Progenitor cell of endocrine pancreas (in vitro differentiated cells): ENCODE measurements at regions not wholly inside any gene's neighbourhood (a gene's known extent, or its start where the extent isn't known, plus 50 kb on each side); places are given as distances from the start of the nearest gene placed in this dataset.

Experiments used
- DNase-seq: peaks from one replicate; pipeline ENCODE4 v3.0.0; 2021; ENCODE audit warnings: low spot score; ENCODE audit not compliant: unreplicated experiment
- H3K27ac Mint-ChIP-seq: 2 replicates; pipeline ENCODE4 v1.8.0; 2021; ENCODE audit warnings: mild to moderate bottlenecking, moderate library complexity, mixed read lengths
- H3K27me3 Mint-ChIP-seq: 2 replicates; pipeline ENCODE4 v1.8.0; 2021; ENCODE audit warnings: mixed read lengths
- H3K36me3 Mint-ChIP-seq: 2 replicates; pipeline ENCODE4 v1.8.0; 2022; ENCODE audit warnings: mixed read lengths; ENCODE audit not compliant: insufficient read depth
- H3K4me1 Mint-ChIP-seq: 2 replicates; pipeline ENCODE4 v1.8.0; 2021; ENCODE audit warnings: low read depth, mixed read lengths
- H3K4me3 Mint-ChIP-seq: 2 replicates; pipeline ENCODE4 v1.8.0; 2021; ENCODE audit warnings: low read depth, mild to moderate bottlenecking, moderate library complexity, mixed read lengths
- H3K9me3 Mint-ChIP-seq: 2 replicates; pipeline ENCODE4 v1.8.0; 2021; ENCODE audit warnings: low read depth, mixed read lengths
- TF ChIP-seq, protein P1 (sequence below): fragments of 200-600 bp; sonication (generic); IDR thresholded peaks from one replicate; pipeline ENCODE4 v1.5.0; 2021; ENCODE audit warnings: antibody characterized with exemption, mild to moderate bottlenecking; ENCODE audit not compliant: unreplicated experiment

DNA sequence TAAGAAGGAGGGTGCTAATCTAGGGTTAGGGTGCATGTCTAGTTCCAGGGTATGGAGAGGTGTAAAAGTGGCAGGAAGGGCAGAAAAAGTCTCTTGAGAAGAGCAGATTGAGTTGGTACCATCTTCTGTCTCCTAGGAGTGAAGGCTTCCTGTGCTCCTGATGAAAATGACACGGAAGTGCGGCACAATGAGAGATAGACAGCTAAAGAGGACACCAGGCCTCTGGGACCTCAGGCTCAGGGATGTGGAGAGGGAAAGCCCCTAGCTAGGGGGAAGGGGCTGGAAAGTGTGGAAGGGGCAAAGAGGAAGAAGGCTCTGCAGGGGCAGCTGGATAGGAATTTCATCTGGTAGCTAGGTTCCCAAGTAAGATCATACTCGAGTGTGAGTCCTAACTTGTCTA lies 498.3 kb upstream of the EEF2KMT start:
- H3K4me1 Mint-ChIP-seq = no peaks in the 10 kb centered on the region
- no peak overlapping the region for H3K27ac Mint-ChIP-seq
- no peaks in the 10 kb centered on the region for H3K36me3 Mint-ChIP-seq
- H3K4me3 Mint-ChIP-seq = no peak overlapping the region
- no peak for DNase-seq
- H3K27me3 Mint-ChIP-seq = peaks cover 4% of the 10 kb centered on the region
- TF ChIP-seq, protein P1, sequence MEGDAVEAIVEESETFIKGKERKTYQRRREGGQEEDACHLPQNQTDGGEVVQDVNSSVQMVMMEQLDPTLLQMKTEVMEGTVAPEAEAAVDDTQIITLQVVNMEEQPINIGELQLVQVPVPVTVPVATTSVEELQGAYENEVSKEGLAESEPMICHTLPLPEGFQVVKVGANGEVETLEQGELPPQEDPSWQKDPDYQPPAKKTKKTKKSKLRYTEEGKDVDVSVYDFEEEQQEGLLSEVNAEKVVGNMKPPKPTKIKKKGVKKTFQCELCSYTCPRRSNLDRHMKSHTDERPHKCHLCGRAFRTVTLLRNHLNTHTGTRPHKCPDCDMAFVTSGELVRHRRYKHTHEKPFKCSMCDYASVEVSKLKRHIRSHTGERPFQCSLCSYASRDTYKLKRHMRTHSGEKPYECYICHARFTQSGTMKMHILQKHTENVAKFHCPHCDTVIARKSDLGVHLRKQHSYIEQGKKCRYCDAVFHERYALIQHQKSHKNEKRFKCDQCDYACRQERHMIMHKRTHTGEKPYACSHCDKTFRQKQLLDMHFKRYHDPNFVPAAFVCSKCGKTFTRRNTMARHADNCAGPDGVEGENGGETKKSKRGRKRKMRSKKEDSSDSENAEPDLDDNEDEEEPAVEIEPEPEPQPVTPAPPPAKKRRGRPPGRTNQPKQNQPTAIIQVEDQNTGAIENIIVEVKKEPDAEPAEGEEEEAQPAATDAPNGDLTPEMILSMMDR = no peak
- no peaks in the 10 kb centered on the region for H3K9me3 Mint-ChIP-seq

DNA sequence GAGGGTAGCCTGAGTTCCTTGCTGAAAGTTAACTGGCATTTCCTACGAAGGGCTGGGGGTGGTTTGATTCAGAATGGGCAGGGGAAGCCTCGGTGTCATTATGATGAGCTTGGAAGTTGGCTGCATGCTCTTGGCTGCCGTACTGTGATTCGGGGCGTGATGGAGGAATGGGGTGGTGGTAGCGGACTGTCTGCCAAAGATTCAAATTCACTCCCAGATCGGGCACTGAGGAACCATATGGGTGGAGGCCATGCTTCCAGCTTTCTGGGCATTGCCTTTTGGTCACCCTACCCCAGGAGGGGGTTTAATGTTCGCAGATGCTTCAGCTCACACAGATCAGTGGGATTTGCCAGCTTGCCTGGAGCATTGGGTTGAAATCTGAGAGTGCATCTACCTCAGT lies 492.8 kb upstream of the EEF2KMT start:
- TF ChIP-seq, protein P1 = no peak
- H3K9me3 Mint-ChIP-seq = no peaks in the 10 kb centered on the region
- H3K4me3 Mint-ChIP-seq = no peak overlapping the region

DNA sequence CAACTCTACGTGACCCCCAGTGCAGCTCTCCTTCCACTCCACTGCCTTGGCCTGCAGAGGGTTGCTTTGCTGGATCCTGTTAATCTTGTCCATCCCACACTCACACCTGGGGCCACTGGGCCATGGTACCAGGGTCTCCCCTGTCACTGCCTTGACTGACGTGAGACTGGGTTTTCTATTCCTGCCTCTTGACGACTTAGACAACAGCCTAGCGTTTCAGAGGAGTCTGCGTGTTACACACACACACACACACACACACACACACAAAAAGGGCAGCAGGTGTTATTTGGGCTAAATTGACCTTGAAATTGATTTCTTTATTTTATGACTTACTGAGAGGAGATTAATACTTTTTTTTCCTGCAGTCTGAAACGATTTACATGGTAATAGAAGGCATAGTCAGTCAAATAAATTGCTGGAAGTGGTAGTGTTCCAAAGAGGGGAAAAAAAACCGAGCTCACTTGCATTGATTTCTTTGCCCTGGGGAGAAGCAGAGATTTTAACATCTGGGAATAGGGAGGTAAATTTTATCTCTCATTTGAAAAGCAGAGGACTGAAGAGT lies 492.3 kb upstream of the EEF2KMT start:
- Mint-ChIP-seq H3K27me3 (peaks cover 16% of the 10 kb centered on the region), H3K36me3 (no peaks in the 10 kb centered on the region), H3K27ac (no peak overlapping the region), H3K4me1 (no peaks in the 10 kb centered on the region), H3K4me3 (no peak overlapping the region), H3K9me3 (no peaks in the 10 kb centered on the region)
- DNase-seq = no peak
- TF ChIP-seq, protein P1 = no peak

More for the DNA sequence above, 492.8 kb upstream of the EEF2KMT start:
- no peak for DNase-seq
- no peaks in the 10 kb centered on the region for H3K4me1 Mint-ChIP-seq
- no peaks in the 10 kb centered on the region for H3K36me3 Mint-ChIP-seq
- H3K27me3 Mint-ChIP-seq = peaks cover 13% of the 10 kb centered on the region
- no peak overlapping the region for H3K27ac Mint-ChIP-seq

DNA sequence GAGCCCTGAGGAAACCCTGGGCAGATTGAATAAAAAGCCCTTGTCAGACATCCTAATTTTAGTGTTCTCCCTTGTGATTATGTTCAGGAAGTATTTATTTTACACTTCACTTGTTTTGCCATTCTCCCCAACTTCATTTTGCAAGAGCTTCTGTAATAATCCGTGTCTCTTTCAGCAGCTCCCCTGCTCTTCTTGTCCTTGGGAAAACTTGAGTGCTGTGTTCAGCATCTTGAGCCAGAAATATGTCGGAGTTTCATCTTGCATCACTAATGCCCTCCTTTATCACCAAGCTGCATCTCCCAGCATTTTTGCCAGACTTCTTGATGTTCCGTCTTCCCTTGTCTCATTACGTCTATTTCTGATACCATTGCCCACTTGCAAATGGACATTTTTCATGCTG lies 486.5 kb upstream of the EEF2KMT start:
- no peak overlapping the region for H3K4me3 Mint-ChIP-seq
- H3K9me3 Mint-ChIP-seq = no peaks in the 10 kb centered on the region
- H3K36me3 Mint-ChIP-seq = no peaks in the 10 kb centered on the region
- TF ChIP-seq, protein P1 = no peak
- H3K27me3 Mint-ChIP-seq = peaks cover 30% of the 10 kb centered on the region
- DNase-seq = no peak
- H3K4me1 Mint-ChIP-seq = no peaks in the 10 kb centered on the region
- no peak overlapping the region for H3K27ac Mint-ChIP-seq

DNA sequence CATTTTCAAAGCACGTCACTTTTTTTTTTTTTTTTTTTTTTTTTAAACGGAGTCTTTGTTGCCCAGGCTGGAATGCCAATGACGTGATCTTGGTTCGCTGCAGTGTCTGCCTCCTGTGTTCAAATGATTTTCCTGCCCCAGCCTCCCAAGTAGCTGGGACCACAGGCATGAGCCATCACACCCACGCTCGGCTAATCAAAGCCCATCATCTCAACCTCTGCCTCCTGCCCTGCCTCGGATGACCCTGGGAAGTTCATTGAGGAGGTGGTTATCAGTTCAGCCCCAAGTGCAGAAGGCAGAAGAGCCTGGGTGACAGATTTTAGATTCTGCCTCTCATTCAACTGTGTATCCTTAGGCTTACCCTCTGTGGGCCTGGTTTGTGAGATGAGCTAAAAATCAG lies 484.9 kb upstream of the EEF2KMT start:
- no peaks in the 10 kb centered on the region for H3K4me1 Mint-ChIP-seq

More for the DNA sequence above, 484.9 kb upstream of the EEF2KMT start:
- H3K9me3 Mint-ChIP-seq = no peaks in the 10 kb centered on the region
- DNase-seq = no peak
- H3K36me3 Mint-ChIP-seq = no peaks in the 10 kb centered on the region
- TF ChIP-seq, protein P1 = no peak
- no peak overlapping the region for H3K27ac Mint-ChIP-seq
- no peak overlapping the region for H3K4me3 Mint-ChIP-seq
- peaks cover 26% of the 10 kb centered on the region for H3K27me3 Mint-ChIP-seq
